Neural cell (in vitro differentiated cells): ENCODE measurements at regions not wholly inside any gene's neighbourhood (a gene's known extent, or its start where the extent isn't known, plus 50 kb on each side); places are given as distances from the start of the nearest gene placed in this dataset.

Source experiments
- CTCF ChIP-seq: fragments of 450-650 bp; IDR thresholded peaks from 2 replicates; pipeline ENCODE4 v1.5.1; 2014; ENCODE audit warnings: antibody characterized with exemption, mild to moderate bottlenecking, moderate library complexity; ENCODE audit not compliant: poor library complexity, severe bottlenecking
- EP300 ChIP-seq: fragments of 450-650 bp; conservative IDR thresholded peaks from 2 replicates; pipeline ENCODE4 v1.6.1; 2014; ENCODE audit warnings: antibody characterized with exemption, mild to moderate bottlenecking, moderate library complexity; ENCODE audit not compliant: poor library complexity, severe bottlenecking
- EZH2 ChIP-seq: fragments of 200-600, 300-800 bp; shearing (Covaris generic), sonication (generic); IDR thresholded peaks from 2 replicates; pipeline ENCODE4 v1.6.1; 2014; ENCODE audit warnings: antibody characterized with exemption, low read length, borderline replicate concordance, mild to moderate bottlenecking; ENCODE audit not compliant: insufficient read depth, poor library complexity, severe bottlenecking
- MXI1 ChIP-seq: fragments of 450-650 bp; conservative IDR thresholded peaks from 2 replicates; pipeline ENCODE4 v1.6.1; 2014; ENCODE audit warnings: antibody characterized with exemption, mild to moderate bottlenecking; ENCODE audit not compliant: poor library complexity, severe bottlenecking
- POLR2AphosphoS5 ChIP-seq: IDR thresholded peaks from 2 replicates; pipeline ENCODE4 v1.6.1; 2012
- REST ChIP-seq: IDR thresholded peaks from 2 replicates; pipeline ENCODE4 v1.6.1; 2012; ENCODE audit warnings: borderline replicate concordance
- SMC3 ChIP-seq: fragments of 450-650 bp; conservative IDR thresholded peaks from 2 replicates; pipeline ENCODE4 v1.6.1; 2014; ENCODE audit warnings: antibody characterized with exemption, mild to moderate bottlenecking, moderate library complexity; ENCODE audit not compliant: poor library complexity
- TAF1 ChIP-seq: IDR thresholded peaks from 2 replicates; pipeline ENCODE4 v1.6.1; 2012; ENCODE audit warnings: low read depth

GRCh38 chr18:60209042-60209441 lies 163.5 kb downstream of the MC4R start:
- no peak for TF ChIP-seq EZH2
- TF ChIP-seq REST = no peak
- no peak for TF ChIP-seq CTCF
- TF ChIP-seq EP300 = no peak
- TF ChIP-seq TAF1 = no peak
- TF ChIP-seq MXI1 = no peak
- no peak for TF ChIP-seq POLR2AphosphoS5
- no peak for TF ChIP-seq SMC3
